ENCODE measurements at regions not wholly inside any gene's neighbourhood (a gene's known extent, or its start where the extent isn't known, plus 50 kb on each side); places are given as distances from the start of the nearest gene placed in this dataset.
"Not testable (repeated sequence)": the region's sequence is repeated elsewhere in the genome, so short reads cannot be mapped to it uniquely, and the experiment has no call there.

- TF ChIP-seq CTCF, EP300, POLR2A (IDR thresholded peaks at IDR 0.05): not testable (repeated sequence)
Observed at GRCh38 chr5:21341948-21342261, 1353.9 kb upstream of the CDH18 start.
